Testis (tissue), 2 donors: ENCODE measurements at regions not wholly inside any gene's neighbourhood (a gene's known extent, or its start where the extent isn't known, plus 50 kb on each side); places are given as distances from the start of the nearest gene placed in this dataset.

Experiments used
- POLR2A ChIP-seq: fragments of 450-650 bp; IDR thresholded peaks from one replicate; pipeline ENCODE4 v1.6.1; 2017; ENCODE audit warnings: antibody characterized with exemption, mild to moderate bottlenecking, moderate library complexity
- TF ChIP-seq, protein P1 (sequence below), 3 experiments: fragments of 450-650 bp in 2 of 3; fragments of 200-600 bp in 1 of 3; sonication (generic) in 1 of 3; IDR thresholded peaks; one replicate each; pipeline ENCODE4 v1.5.1; 2016 to 2019; ENCODE audit warnings: antibody characterized with exemption in 3 of 3, mild to moderate bottlenecking in 2 of 3, moderate library complexity in 1 of 3

DNA sequence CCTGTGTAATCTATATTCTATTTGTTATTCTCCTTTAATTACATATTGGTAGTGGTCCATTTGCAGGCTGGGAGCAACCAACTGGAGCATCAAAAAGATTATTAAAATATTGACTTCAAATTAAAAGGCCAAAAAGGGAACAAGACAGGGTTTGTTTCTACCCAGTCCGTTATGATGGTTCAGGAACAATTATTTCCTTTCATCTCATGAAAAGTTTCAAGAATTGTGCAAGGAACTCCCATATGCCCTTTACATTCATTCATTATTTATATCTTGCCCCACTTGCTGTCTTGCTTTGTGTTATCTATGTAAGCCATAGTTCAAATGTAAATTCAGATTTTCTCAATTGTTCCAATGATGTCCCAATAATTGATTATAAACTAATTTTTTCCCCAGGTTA is 58.7 kb upstream of the TLE1 start:
- TF ChIP-seq POLR2A, result no peak
- TF ChIP-seq, protein P1, sequence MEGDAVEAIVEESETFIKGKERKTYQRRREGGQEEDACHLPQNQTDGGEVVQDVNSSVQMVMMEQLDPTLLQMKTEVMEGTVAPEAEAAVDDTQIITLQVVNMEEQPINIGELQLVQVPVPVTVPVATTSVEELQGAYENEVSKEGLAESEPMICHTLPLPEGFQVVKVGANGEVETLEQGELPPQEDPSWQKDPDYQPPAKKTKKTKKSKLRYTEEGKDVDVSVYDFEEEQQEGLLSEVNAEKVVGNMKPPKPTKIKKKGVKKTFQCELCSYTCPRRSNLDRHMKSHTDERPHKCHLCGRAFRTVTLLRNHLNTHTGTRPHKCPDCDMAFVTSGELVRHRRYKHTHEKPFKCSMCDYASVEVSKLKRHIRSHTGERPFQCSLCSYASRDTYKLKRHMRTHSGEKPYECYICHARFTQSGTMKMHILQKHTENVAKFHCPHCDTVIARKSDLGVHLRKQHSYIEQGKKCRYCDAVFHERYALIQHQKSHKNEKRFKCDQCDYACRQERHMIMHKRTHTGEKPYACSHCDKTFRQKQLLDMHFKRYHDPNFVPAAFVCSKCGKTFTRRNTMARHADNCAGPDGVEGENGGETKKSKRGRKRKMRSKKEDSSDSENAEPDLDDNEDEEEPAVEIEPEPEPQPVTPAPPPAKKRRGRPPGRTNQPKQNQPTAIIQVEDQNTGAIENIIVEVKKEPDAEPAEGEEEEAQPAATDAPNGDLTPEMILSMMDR (IDR thresholded peaks at IDR 0.05), result no peak
